IMR-90 (cell line): ENCODE measurements at regions not wholly inside any gene's neighbourhood (a gene's known extent, or its start where the extent isn't known, plus 50 kb on each side); places are given as distances from the start of the nearest gene placed in this dataset.

Source experiments
- ATAC-seq: fragments of 200-7000 bp; cut with Tn5 transposase; 2 replicates; pipeline ENCODE4 v1.9.1; 2020; ENCODE audit warnings: low read depth, mild to moderate bottlenecking, moderate library complexity
- BruUV-seq: library from RNA; stranded (reverse); fragments of 400-500 nt; replicated peaks from 2 replicates; lab custom pipeline; 2021; lab: Mats Ljungman, UMichigan
- CTCF ChIA-PET: fragments of 300-600 bp; formaldehyde crosslinking; extraction: SDS; loops from one replicate; lab custom pipeline; 2021; ENCODE audit warnings: antibody characterized with exemption; lab: Yijun Ruan, JAX
- POLR2A ChIA-PET: fragments of 300-600 bp; sonication (Branson Sonifier 250); formaldehyde crosslinking; loops from one replicate; lab custom pipeline; 2022; ENCODE audit warnings: antibody characterized with exemption; ENCODE audit not compliant: unreplicated experiment; lab: Charles Lee
- DNase-seq: peaks from one replicate; pipeline ENCODE4 v3.0.0; 2013
- H2AFZ ChIP-seq: replicated peaks from 2 replicates; pipeline ENCODE3; 2013; ENCODE audit warnings: low read length, mild to moderate bottlenecking; ENCODE audit not compliant: poor library complexity
- H2AK5ac ChIP-seq: 2 replicates; pipeline ENCODE4 v1.6.1; 2013; ENCODE audit warnings: low read depth, low read length, inconsistent platforms
- H2AK9ac ChIP-seq: replicated peaks from 2 replicates; pipeline ENCODE3; 2013; ENCODE audit warnings: mild to moderate bottlenecking, low read depth, low read length, moderate library complexity; ENCODE audit not compliant: poor library complexity
- H2BK120ac ChIP-seq: 2 replicates; pipeline ENCODE4 v1.6.1; 2013; ENCODE audit warnings: low read depth, low read length, inconsistent platforms
- H2BK15ac ChIP-seq: 3 replicates; pipeline ENCODE4 v1.6.1; 2013; ENCODE audit warnings: low read depth, low read length, inconsistent platforms
- H2BK20ac ChIP-seq: 2 replicates; pipeline ENCODE4 v1.6.1; 2013; ENCODE audit warnings: low read depth, mild to moderate bottlenecking, inconsistent platforms, low read length, moderate library complexity
- H2BK5ac ChIP-seq: 2 replicates; pipeline ENCODE4 v1.6.1; 2013; ENCODE audit warnings: mild to moderate bottlenecking, low read depth, low read length, inconsistent platforms; ENCODE audit not compliant: poor library complexity, severe bottlenecking
- H3K14ac ChIP-seq: replicated peaks from 2 replicates; pipeline ENCODE4 v1.6.1; 2013; ENCODE audit warnings: low read depth, low read length, inconsistent platforms
- H3K18ac ChIP-seq: 2 replicates; pipeline ENCODE4 v1.6.1; 2013; ENCODE audit warnings: low read depth, low read length, control low read depth
- H3K23ac ChIP-seq: 2 replicates; pipeline ENCODE4 v1.6.1; 2013; ENCODE audit warnings: low read depth, low read length, inconsistent platforms
- H3K27ac ChIP-seq: 2 replicates; pipeline ENCODE4 v1.5.1; 2013; ENCODE audit warnings: mild to moderate bottlenecking, control low read depth, low read length; ENCODE audit not compliant: insufficient read depth
- H3K27me3 ChIP-seq: 2 replicates; pipeline ENCODE4 v1.6.1; 2013; ENCODE audit warnings: low read length; ENCODE audit not compliant: control insufficient read depth, insufficient read depth
- H3K36me3 ChIP-seq: 2 replicates; pipeline ENCODE4 v1.6.1; 2013; ENCODE audit warnings: low read length, mixed read lengths; ENCODE audit not compliant: control insufficient read depth, insufficient read depth
- H3K4ac ChIP-seq: 2 replicates; pipeline ENCODE4 v1.6.1; 2013; ENCODE audit warnings: low read depth, low read length, inconsistent platforms
- H3K4me1 ChIP-seq: 2 replicates; pipeline ENCODE4 v1.6.1; 2013; ENCODE audit warnings: low read length, mixed read lengths; ENCODE audit not compliant: control insufficient read depth, insufficient read depth
- H3K4me2 ChIP-seq: 2 replicates; pipeline ENCODE4 v1.6.1; 2013; ENCODE audit warnings: low read depth, mild to moderate bottlenecking, control low read depth, low read length, moderate library complexity
- H3K4me3 ChIP-seq: 2 replicates; pipeline ENCODE4 v1.5.1; 2013; ENCODE audit warnings: low read depth, mild to moderate bottlenecking, control low read depth, low read length, moderate library complexity; ENCODE audit not compliant: insufficient read depth
- H3K56ac ChIP-seq: 2 replicates; pipeline ENCODE4 v1.6.1; 2013; ENCODE audit warnings: low read length, inconsistent platforms; ENCODE audit not compliant: insufficient read depth; ENCODE audit errors: extremely low read depth
- H3K79me1 ChIP-seq, 2 experiments: 2 replicates each; pipeline ENCODE4 v1.6.1; 2013; ENCODE audit warnings: low read length in 2 of 2, inconsistent platforms in 1 of 2, low read depth in 1 of 2
- H3K9ac ChIP-seq: 2 replicates; pipeline ENCODE4 v1.6.1; 2013; ENCODE audit warnings: low read depth, low read length, control low read depth
- H3K9me1 ChIP-seq: 2 replicates; pipeline ENCODE4 v1.6.1; 2013; ENCODE audit warnings: low read length, inconsistent platforms; ENCODE audit not compliant: insufficient read depth
- H3K9me3 ChIP-seq: 2 replicates; pipeline ENCODE4 v1.6.1; 2013; ENCODE audit warnings: low read length; ENCODE audit not compliant: control insufficient read depth, insufficient read depth
- H4K20me1 ChIP-seq: 2 replicates; pipeline ENCODE4 v1.6.1; 2013; ENCODE audit warnings: low read length, inconsistent platforms; ENCODE audit not compliant: insufficient read depth
- H4K5ac ChIP-seq: 2 replicates; pipeline ENCODE4 v1.6.1; 2013; ENCODE audit warnings: mild to moderate bottlenecking, low read depth, low read length, control low read depth
- H4K8ac ChIP-seq, 2 experiments: 2 replicates each; pipeline ENCODE4 v1.6.1; 2013; ENCODE audit warnings: low read depth in 2 of 2, low read length in 2 of 2, control low read depth in 1 of 2, inconsistent platforms in 1 of 2
- H4K91ac ChIP-seq: 2 replicates; pipeline ENCODE4 v1.6.1; 2013; ENCODE audit warnings: low read depth, low read length, inconsistent platforms; ENCODE audit not compliant: insufficient read depth
- CHD1 ChIP-seq: IDR thresholded peaks from 2 replicates; pipeline ENCODE4 v1.6.1; 2012; ENCODE audit warnings: low read depth, low read length, improper control_type of control experiment
- RFX5 ChIP-seq: IDR thresholded peaks from 2 replicates; pipeline ENCODE4 v1.8.0; 2012; ENCODE audit warnings: low read depth, mild to moderate bottlenecking, low read length, moderate library complexity
- WGBS, 2 experiments: methylation state at CpG; one replicate each; pipeline versions ENCODE4 v1.1.5 to v1.1.7; 2013; ENCODE audit warnings: missing lambda C conversion rate in 2 of 2; ENCODE audit not compliant: insufficient read length in 1 of 2; ENCODE audit errors: extremely low coverage in 2 of 2; 5-methylcytosine and 5-hydroxymethylcytosine counted together
- dilution Hi-C: fragments of 300-500 bp; cut with HindIII; formaldehyde crosslinking; loops from one replicate; pipeline ENCODE4 v1.14.3; 2018; ENCODE audit warnings: low sequenced_read_pairs; ENCODE audit not compliant: unreplicated experiment
- in situ Hi-C: fragments of 300-500 bp; cut with MboI; formaldehyde crosslinking; loops from 3 replicates; pipeline ENCODE4 v1.14.3; 2019; ENCODE audit warnings: low sequenced_read_pairs, inconsistent platforms, mixed read lengths
- intact Hi-C: fragments of 100-400 bp; cut with micrococcal nuclease; formaldehyde crosslinking; loops from 2 replicates; pipeline ENCODE4 v1.10.0; 2022

GRCh38 chr6:154605882-154606370, 95.4 kb upstream of the CNKSR3 start:
- no peak overlapping the region for H2AK5ac ChIP-seq
- H3K4me2 ChIP-seq = no peak overlapping the region
- H3K4ac ChIP-seq = no peak overlapping the region
- no peaks in the 10 kb centered on the region for H3K9me3 ChIP-seq
- H3K9ac ChIP-seq = no peak overlapping the region
- DNase-seq (no peak), ATAC-seq (no peak)
- no peak overlapping the region for H3K56ac ChIP-seq
- H4K20me1 ChIP-seq = no peaks in the 10 kb centered on the region
- H3K9me1 ChIP-seq = no peaks in the 10 kb centered on the region
- no peaks in the 10 kb centered on the region; the same call in 1 of the 2 replicates for H3K4me1 ChIP-seq
- WGBS, 2 experiments = no CpG with 5 or more reads among the region's 7 CpGs
- H3K27ac ChIP-seq = no peak overlapping the region
- H4K91ac ChIP-seq = no peak overlapping the region
- no peak overlapping the region for H3K4me3 ChIP-seq
- H3K18ac ChIP-seq = no peak overlapping the region
- no peak overlapping the region for H2BK120ac ChIP-seq
- no peak overlapping the region for H4K8ac ChIP-seq
- BruUV-seq = no TSS peak
- H3K27me3 ChIP-seq = no peaks in the 10 kb centered on the region
- no peak for TF ChIP-seq CHD1
- no peak for TF ChIP-seq RFX5
- H4K5ac ChIP-seq = no peak overlapping the region
- dilution Hi-C loops (no loop called here), in situ Hi-C loops (no loop called here), intact Hi-C loops (no loop called here)
- H3K79me1 ChIP-seq = no peaks in the 10 kb centered on the region
- no peak overlapping the region for H2BK15ac ChIP-seq
- H2BK5ac ChIP-seq = no peak overlapping the region
- CTCF ChIA-PET = no interaction called here
- no peak overlapping the region for H2AK9ac ChIP-seq
- no peak overlapping the region for H2BK20ac ChIP-seq
- POLR2A ChIA-PET = no interaction called here
- H3K36me3 ChIP-seq = no peaks in the 10 kb centered on the region
- H3K14ac ChIP-seq = no peak overlapping the region
- no peak overlapping the region for H2AFZ ChIP-seq
- no peak overlapping the region for H3K23ac ChIP-seq
